A549 (cell line): ENCODE measurements at regions not wholly inside any gene's neighbourhood (a gene's known extent, or its start where the extent isn't known, plus 50 kb on each side); places are given as distances from the start of the nearest gene placed in this dataset.
"Not testable (repeated sequence)": the region's sequence is repeated elsewhere in the genome, so short reads cannot be mapped to it uniquely, and the experiment has no call there.

Experiments
- ATAC-seq, 2 experiments: fragments of 200-7000 bp in 1 of 2; fragments of >200 bp in 1 of 2; cut with Nextera tagmentation in 1 of 2; cut with Tn5 transposase in 1 of 2; 3 replicates each; pipeline versions ENCODE4 v1.8.0 to v1.9.1; 2018 to 2020; ENCODE audit warnings: mild to moderate bottlenecking in 1 of 2, moderate library complexity in 1 of 2
- CTCF ChIA-PET: fragments of 300-600 bp; sonication (Branson Sonifier 250); formaldehyde crosslinking; extraction: SDS; loops from one replicate; lab custom pipeline; 2021; ENCODE audit warnings: antibody characterized with exemption, inconsistent platforms; lab: Yijun Ruan, JAX
- POLR2A ChIA-PET: fragments of 350-600 bp; formaldehyde crosslinking; extraction: SDS; loops from one replicate; lab custom pipeline; 2021; ENCODE audit warnings: antibody characterized with exemption, inconsistent platforms; lab: Yijun Ruan, JAX
- DNase-seq, 2 experiments: peaks; one replicate each; pipeline versions ENCODE4 v3.0.0 to v3.0.0-alpha.2; 2011 to 2016; ENCODE audit warnings: low read depth in 1 of 2, low spot score in 1 of 2
- FAIRE-seq: peaks from 2 replicates; lab custom pipeline; 2011; peaks lifted over from hg19 to GRCh38; lab: Jason Lieb, UNC
- H3K27ac ChIP-seq, 2 experiments: fragments of >200 bp; sonication (Bioruptor Twin); formaldehyde crosslinking; 3 replicates each; pipeline ENCODE4 v1.5.1; 2016 to 2017
- H3K4me1 ChIP-seq: fragments of >200 bp; sonication (Bioruptor Twin); formaldehyde crosslinking; 3 replicates; pipeline ENCODE4 v1.6.1; 2016
- H3K4me2 ChIP-seq: fragments of >200 bp; sonication (Bioruptor Twin); formaldehyde crosslinking; 3 replicates; pipeline ENCODE4 v1.6.1; 2016
- H3K4me3 ChIP-seq: fragments of >200 bp; sonication (Bioruptor Twin); formaldehyde crosslinking; 3 replicates; pipeline ENCODE4 v1.5.1; 2016
- H3K9me3 ChIP-seq: fragments of >200 bp; sonication (Bioruptor Twin); formaldehyde crosslinking; 3 replicates; pipeline ENCODE4 v1.6.1; 2016
- CEBPB ChIP-seq, 2 experiments: fragments of >200 bp in 1 of 2; sonication (Bioruptor Twin) in 1 of 2; formaldehyde crosslinking in 1 of 2; IDR thresholded peaks; 2 replicates each; pipeline ENCODE4 v1.6.1; 2012 to 2016
- EHMT2 ChIP-seq: fragments of 200-600 bp; sonication (generic); IDR thresholded peaks from 2 replicates; pipeline ENCODE4 v1.6.1; 2016; ENCODE audit warnings: antibody characterized with exemption, low read depth, mild to moderate bottlenecking, moderate library complexity
- ELK1 ChIP-seq: fragments of 150-350 bp; IDR thresholded peaks from 2 replicates; pipeline ENCODE4 v1.6.1; 2014; ENCODE audit warnings: low read depth, mild to moderate bottlenecking, low read length
- ESRRA ChIP-seq: fragments of 150-350 bp; IDR thresholded peaks from 2 replicates; pipeline ENCODE4 v1.6.1; 2014; ENCODE audit warnings: mild to moderate bottlenecking, low read length, borderline replicate concordance
- FOSB ChIP-seq: fragments of 250-450 bp; sonication (Bioruptor Pico); IDR thresholded peaks from 2 replicates; pipeline ENCODE4 v1.5.0; 2020; ENCODE audit warnings: mild to moderate bottlenecking, moderate library complexity
- FOXS1 ChIP-seq: fragments of 250-450 bp; sonication (Bioruptor Pico); IDR thresholded peaks from 2 replicates; pipeline ENCODE4 v1.5.0; 2020; ENCODE audit warnings: mild to moderate bottlenecking, moderate library complexity
- GATA3 ChIP-seq: IDR thresholded peaks from 2 replicates; pipeline ENCODE4 v1.6.1; 2012; ENCODE audit warnings: borderline replicate concordance
- HDAC2 ChIP-seq: fragments of 200-600 bp; sonication (generic); IDR thresholded peaks from 2 replicates; pipeline ENCODE4 v1.6.1; 2016
- HOXB5 ChIP-seq: fragments of 250-450 bp; sonication (Bioruptor Pico); IDR thresholded peaks from 2 replicates; pipeline ENCODE4 v1.5.0; 2020; ENCODE audit warnings: mild to moderate bottlenecking, moderate library complexity
- JUN ChIP-seq, 2 experiments: fragments of >200 bp; sonication (Bioruptor Twin); formaldehyde crosslinking; IDR thresholded peaks; 2 replicates in 1 of 2; 3 replicates in 1 of 2; pipeline ENCODE4 v1.6.1; 2016 to 2017
- JUNB ChIP-seq: fragments of >200 bp; sonication (Bioruptor Twin); formaldehyde crosslinking; IDR thresholded peaks from 2 replicates; pipeline ENCODE4 v1.6.1; 2016
- KDM1A ChIP-seq: fragments of 200-600 bp; sonication (generic); IDR thresholded peaks from 2 replicates; pipeline ENCODE4 v1.6.1; 2016; ENCODE audit warnings: low read depth, mild to moderate bottlenecking
- KDM5A ChIP-seq: fragments of 200-600 bp; sonication (generic); IDR thresholded peaks from 2 replicates; pipeline ENCODE4 v1.6.1; 2016; ENCODE audit warnings: antibody characterized with exemption, mild to moderate bottlenecking
- MAFK ChIP-seq: fragments of 450-650 bp; IDR thresholded peaks from 2 replicates; pipeline ENCODE4 v1.6.1; 2014; ENCODE audit not compliant: partially characterized antibody
- MAX ChIP-seq: IDR thresholded peaks from 2 replicates; pipeline ENCODE4 v1.6.1; 2012
- NFE2L2 ChIP-seq: fragments of 150-350 bp; conservative IDR thresholded peaks from 2 replicates; pipeline ENCODE4 v1.6.1; 2014; ENCODE audit warnings: low read length
- PBX3 ChIP-seq: IDR thresholded peaks from 2 replicates; pipeline ENCODE4 v1.6.1; 2012
- RAD21 ChIP-seq, 2 experiments: fragments of >200 bp in 1 of 2; sonication (Bioruptor Twin) in 1 of 2; formaldehyde crosslinking in 1 of 2; IDR thresholded peaks in 1 of 2; conservative IDR thresholded peaks in 1 of 2; 2 replicates in 1 of 2; 3 replicates in 1 of 2; pipeline ENCODE4 v1.6.1; 2012 to 2018; ENCODE audit warnings: inconsistent platforms in 1 of 2
- RFX5 ChIP-seq: fragments of 450-650 bp; IDR thresholded peaks from 2 replicates; pipeline ENCODE4 v1.7.1; 2014; ENCODE audit warnings: antibody characterized with exemption, mild to moderate bottlenecking, moderate library complexity
- SREBF2 ChIP-seq: fragments of 450-650 bp; IDR thresholded peaks from 2 replicates; pipeline ENCODE4 v1.6.1; 2014; ENCODE audit warnings: mild to moderate bottlenecking, moderate library complexity
- TFCP2L1 ChIP-seq: fragments of 250-450 bp; sonication (Bioruptor Pico); IDR thresholded peaks from 2 replicates; pipeline ENCODE4 v1.5.0; 2021; ENCODE audit warnings: mild to moderate bottlenecking
- ZC3H11A ChIP-seq: fragments of 450-650 bp; IDR thresholded peaks from 2 replicates; pipeline ENCODE4 v1.6.1; 2014; ENCODE audit warnings: antibody characterized with exemption, mild to moderate bottlenecking
- ZFP36 ChIP-seq: fragments of 450-650 bp; IDR thresholded peaks from 2 replicates; pipeline ENCODE4 v1.6.1; 2014; ENCODE audit warnings: borderline replicate concordance; ENCODE audit not compliant: partially characterized antibody
- ZSCAN20 ChIP-seq: fragments of 250-450 bp; sonication (Bioruptor Pico); IDR thresholded peaks from 2 replicates; pipeline ENCODE4 v1.8.0; 2022; ENCODE audit warnings: mild to moderate bottlenecking, moderate library complexity
- WGBS: methylation state at CpG from one replicate; pipeline ENCODE4 v1.1.6; 2017; ENCODE audit errors: missing lambda C conversion rate; 5-methylcytosine and 5-hydroxymethylcytosine counted together

- TF ChIP-seq JUN (IDR thresholded peaks at IDR 0.05), result no peak
- TF ChIP-seq EHMT2, result no peak
- no peak for TF ChIP-seq HDAC2
- TF ChIP-seq KDM1A, result no peak
- no peak for TF ChIP-seq ZFP36
Observed at GRCh38 chr5:179405054-179405416, 59.8 kb upstream of the ADAMTS2 start (continued).

GRCh38 chr5:179404321-179405053, 59.2 kb upstream of the ADAMTS2 start:
- no peak overlapping the region for H3K27ac ChIP-seq
- TF ChIP-seq TFCP2L1 (no peak), KDM5A (no peak), MAX (no peak), GATA3 (no peak), MAFK (no peak), RAD21 (conservative IDR thresholded peaks at IDR 0.05 in 1 of 2, IDR thresholded peaks at IDR 0.05 in 1 of 2) (no peak), NFE2L2 (no peak), ESRRA (no peak), FOXS1 (CRISPR knock-in tag) (no peak), ZFP36 (no peak), ZSCAN20 (no peak), JUNB (no peak), KDM1A (no peak), JUN (IDR thresholded peaks at IDR 0.05) (no peak), SREBF2 (no peak), RFX5 (no peak)
- ATAC-seq (peak in 1 of 2 experiments; percentile 38; a peak in 2 of 6 replicates), FAIRE-seq (no peak), DNase-seq (no peak)
- H3K9me3 ChIP-seq, result peaks cover 16% of the 10 kb centered on the region; the same call in 2 of the 3 replicates
- H3K4me3 ChIP-seq, result no peak overlapping the region
- ChIA-PET CTCF (interaction anchor here (1.3 kb wide), 1 partner anchor 11 kb away, joined by 3 read pairs; no protein-coding TSS in a partner anchor), POLR2A (no interaction called here)
- H3K4me2 ChIP-seq, result no peak overlapping the region
- 11% methylated on average over 6 of the region's 6 CpGs for WGBS
- H3K4me1 ChIP-seq, result no peaks in the 10 kb centered on the region

GRCh38 chr5:179403426-179404147, 58.3 kb upstream of the ADAMTS2 start:
- TF ChIP-seq ELK1, result no peak
- no peak for TF ChIP-seq CEBPB (IDR thresholded peaks at IDR 0.05)
- TF ChIP-seq FOSB (CRISPR knock-in tag), result no peak
- TF ChIP-seq PBX3, result no peak
- no peak for TF ChIP-seq RAD21 (conservative IDR thresholded peaks at IDR 0.05 in 1 of 2, IDR thresholded peaks at IDR 0.05 in 1 of 2)
- TF ChIP-seq JUN (IDR thresholded peaks at IDR 0.05), result no peak
- no peak for TF ChIP-seq HOXB5 (CRISPR knock-in tag)
- no peak for TF ChIP-seq ZC3H11A
- TF ChIP-seq, all 56 proteins: peak for 0
- H3K4me3 ChIP-seq, result no peak overlapping the region
- H3K4me2 ChIP-seq, result no peak overlapping the region
- ATAC-seq (no peak), FAIRE-seq (no peak), DNase-seq (no peak)
- CTCF ChIA-PET, result interaction anchor here (1.3 kb wide), 1 partner anchor 10 kb away, joined by 3 read pairs; no protein-coding TSS in a partner anchor
- H3K9me3 ChIP-seq, result peaks cover 16% of the 10 kb centered on the region
- H3K27ac ChIP-seq, result no peak overlapping the region
- WGBS, result 4% methylated on average over 6 of the region's 6 CpGs
- no peaks in the 10 kb centered on the region for H3K4me1 ChIP-seq
- POLR2A ChIA-PET, result no interaction called here

- H3K27ac ChIP-seq, FAIRE-seq, ATAC-seq, H3K4me2 ChIP-seq, H3K4me1 ChIP-seq, H3K4me3 ChIP-seq, POLR2A ChIA-PET, DNase-seq, CTCF ChIA-PET: not testable (repeated sequence)
- H3K9me3 ChIP-seq, result peaks cover 19% of the 10 kb centered on the region
- WGBS, result 7% methylated on average over 2 of the region's 2 CpGs
Observed at GRCh38 chr5:179400435-179400834, 55.2 kb upstream of the ADAMTS2 start.
